ENCODE measurements at regions not wholly inside any gene's neighbourhood (a gene's known extent, or its start where the extent isn't known, plus 50 kb on each side); places are given as distances from the start of the nearest gene placed in this dataset.
"Not testable (repeated sequence)": the region's sequence is repeated elsewhere in the genome, so short reads cannot be mapped to it uniquely, and the experiment has no call there.

DNA sequence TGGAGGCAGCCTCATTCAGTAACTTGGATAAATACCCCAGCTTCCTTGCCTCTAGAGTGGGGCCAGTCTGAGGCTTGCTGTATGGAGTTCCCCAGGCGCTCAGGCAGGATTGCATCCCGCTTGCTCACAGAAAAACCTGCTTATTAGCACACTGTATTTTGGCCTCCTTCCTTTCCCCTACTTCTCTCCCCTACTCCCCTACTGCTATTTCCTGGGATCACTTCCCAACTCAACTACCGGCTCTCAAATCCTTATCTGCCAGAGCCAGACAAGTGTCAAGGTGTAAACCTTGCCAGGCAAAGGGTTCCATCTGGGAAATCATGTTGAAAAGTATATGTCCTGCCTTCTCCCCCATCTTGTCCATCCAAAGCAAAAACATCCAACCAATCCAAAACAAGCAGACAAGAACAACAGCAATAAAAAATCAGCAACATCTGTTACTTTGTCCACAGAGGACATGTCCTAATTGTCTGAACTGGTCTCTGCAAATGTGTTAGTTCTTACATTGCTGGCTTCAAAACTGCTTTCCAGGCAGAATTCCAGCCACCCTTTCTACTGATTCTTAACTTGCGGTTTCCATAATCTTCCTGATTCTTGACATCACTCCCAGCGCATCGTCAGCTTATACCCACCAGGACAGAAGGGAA is 164.1 kb upstream of the SEMA6A start:
- POLR2A ChIA-PET: no interaction called here
- CTCF ChIA-PET: no interaction called here
- Mint-ChIP-seq H3K36me3 (ENCODE audit: low read depth) (no peaks in the 10 kb centered on the region), H3K9me3 (peaks cover 3% of the 10 kb centered on the region), H3K27ac (no peak overlapping the region), H3K4me3 (no peak overlapping the region), H3K4me1 (no peaks in the 10 kb centered on the region), H3K27me3 (no peaks in the 10 kb centered on the region)
- no peak for DNase-seq

DNA sequence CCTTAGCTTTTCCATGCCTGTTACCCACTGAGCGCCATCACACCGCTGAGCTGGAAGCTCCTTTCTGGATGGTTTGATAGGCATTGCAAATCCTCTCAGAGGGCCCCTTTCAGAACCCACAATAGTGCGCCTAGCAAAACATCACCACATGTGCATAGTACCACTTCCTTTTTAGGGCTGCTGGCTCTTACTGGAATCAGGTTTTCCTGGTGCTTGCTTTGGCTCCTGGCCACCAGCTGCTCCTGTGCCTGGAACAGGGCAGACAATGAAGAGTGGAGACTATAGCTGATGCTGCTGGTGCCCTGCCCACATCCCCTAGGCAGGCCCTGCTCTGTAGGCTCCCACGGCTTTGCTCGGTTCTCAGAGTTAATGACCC is 163.6 kb upstream of the SEMA6A start:
- Mint-ChIP-seq H3K4me3 (no peak overlapping the region), H3K36me3 (ENCODE audit: low read depth) (no peaks in the 10 kb centered on the region), H3K9me3 (no peaks in the 10 kb centered on the region), H3K27me3 (no peaks in the 10 kb centered on the region), H3K27ac (no peak overlapping the region), H3K4me1 (no peaks in the 10 kb centered on the region)
- no peak for DNase-seq
- CTCF ChIA-PET: no interaction called here
- POLR2A ChIA-PET: no interaction called here

DNA sequence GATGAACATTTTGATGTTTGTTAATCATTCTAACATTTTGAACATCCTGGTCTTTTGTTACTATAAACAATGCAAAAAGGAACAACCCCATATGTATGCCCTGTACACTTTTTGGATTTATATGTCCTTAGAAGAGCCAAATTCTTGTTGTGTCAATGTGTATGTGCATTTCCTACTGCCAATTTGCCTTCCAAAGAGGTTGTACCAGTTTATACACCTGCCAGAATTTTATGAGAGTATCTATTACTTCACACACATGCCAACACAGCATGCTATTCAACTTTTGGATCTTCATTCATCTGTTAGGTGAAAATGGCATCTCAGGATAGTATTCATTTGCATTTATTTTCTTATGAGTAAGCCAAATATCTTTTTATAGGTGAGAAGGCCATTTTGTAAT is 162.0 kb upstream of the SEMA6A start:
- DNase-seq: no peak
- Mint-ChIP-seq H3K27ac (no peak overlapping the region), H3K9me3 (no peaks in the 10 kb centered on the region), H3K36me3 (ENCODE audit: low read depth) (no peaks in the 10 kb centered on the region), H3K4me1 (no peaks in the 10 kb centered on the region), H3K27me3 (no peaks in the 10 kb centered on the region), H3K4me3 (no peak overlapping the region)
- CTCF ChIA-PET: no interaction called here
- POLR2A ChIA-PET: no interaction called here

DNA sequence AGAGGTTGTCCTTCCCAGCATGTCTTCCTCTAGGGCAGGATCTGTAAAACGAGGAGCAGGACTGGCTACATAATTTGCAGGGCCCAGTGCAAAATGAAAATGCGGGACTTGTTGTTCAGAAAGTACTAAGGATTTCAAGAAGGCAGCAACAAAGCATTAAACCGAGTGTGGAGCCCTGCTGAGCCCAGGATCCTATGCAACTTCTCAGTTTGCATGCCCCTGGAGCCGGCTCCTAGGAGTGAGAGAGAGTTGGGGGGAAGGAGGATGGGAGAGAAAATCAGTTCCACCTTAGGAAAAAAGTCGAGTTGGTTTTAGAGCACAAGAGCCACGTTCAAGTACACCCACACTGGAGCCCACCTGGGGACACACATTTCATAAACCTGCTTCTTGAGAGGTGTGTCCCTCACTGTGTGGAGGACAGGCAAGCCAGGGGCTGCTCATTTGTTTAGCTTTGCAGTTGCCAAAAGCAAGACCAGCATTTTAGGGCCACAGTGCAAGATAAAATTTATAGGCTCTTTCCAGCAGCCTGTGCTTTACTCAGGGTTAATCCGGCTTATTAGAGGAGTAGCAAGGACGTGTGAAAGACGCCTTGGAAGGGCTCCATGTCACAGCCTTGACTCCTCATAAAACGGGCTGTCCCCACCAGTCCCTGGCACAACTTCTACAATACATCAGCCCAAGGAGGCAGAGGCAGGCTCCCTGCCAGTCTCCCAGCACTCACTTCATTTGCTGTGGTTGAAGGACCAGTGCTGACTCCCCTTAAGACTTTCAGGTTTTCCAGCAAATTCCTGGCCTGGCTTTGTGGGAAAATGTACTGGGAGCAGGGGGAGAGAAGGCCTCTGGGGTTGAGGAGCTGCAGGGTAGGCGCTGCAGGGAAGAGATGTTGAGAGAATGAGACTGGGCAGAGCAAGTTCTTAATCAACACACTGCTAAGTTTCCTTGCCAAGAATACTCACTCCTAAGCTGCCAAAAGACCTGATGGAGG is 159.7 kb upstream of the SEMA6A start:
- POLR2A ChIA-PET: no interaction called here
- no peaks in the 10 kb centered on the region for H3K27me3 Mint-ChIP-seq
- no peaks in the 10 kb centered on the region for H3K36me3 Mint-ChIP-seq (ENCODE audit: low read depth)
- CTCF ChIA-PET: no interaction called here
- H3K4me3 Mint-ChIP-seq: no peak overlapping the region
- H3K9me3 Mint-ChIP-seq: no peaks in the 10 kb centered on the region
- H3K4me1 Mint-ChIP-seq: no peaks in the 10 kb centered on the region
- no peak for DNase-seq
- H3K27ac Mint-ChIP-seq: no peak overlapping the region

DNA sequence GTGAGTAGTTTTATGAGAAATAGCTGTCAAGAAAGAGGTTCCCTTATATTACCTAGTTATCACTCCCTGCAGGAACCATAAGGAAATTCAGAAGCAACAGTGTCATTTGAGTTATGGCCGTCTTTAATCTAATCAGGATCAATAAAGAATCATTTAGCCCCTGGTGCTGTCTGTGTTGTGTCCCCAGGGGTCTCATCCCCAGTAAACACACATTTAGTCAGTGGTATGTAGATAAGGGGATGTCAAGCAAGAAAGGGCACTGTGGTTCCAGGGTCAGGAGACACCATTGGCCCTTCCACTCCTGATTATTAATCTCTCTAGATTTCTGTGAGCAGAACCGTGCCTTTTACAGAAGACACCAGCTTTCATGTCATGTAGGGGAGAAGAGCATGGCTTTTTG is 158.0 kb upstream of the SEMA6A start:
- Mint-ChIP-seq H3K9me3 (no peaks in the 10 kb centered on the region), H3K36me3 (ENCODE audit: low read depth) (no peaks in the 10 kb centered on the region), H3K27ac (no peak overlapping the region), H3K4me1 (no peaks in the 10 kb centered on the region), H3K27me3 (no peaks in the 10 kb centered on the region), H3K4me3 (no peak overlapping the region)
- ChIA-PET POLR2A (no interaction called here), CTCF (no interaction called here)
- DNase-seq: no peak

DNA sequence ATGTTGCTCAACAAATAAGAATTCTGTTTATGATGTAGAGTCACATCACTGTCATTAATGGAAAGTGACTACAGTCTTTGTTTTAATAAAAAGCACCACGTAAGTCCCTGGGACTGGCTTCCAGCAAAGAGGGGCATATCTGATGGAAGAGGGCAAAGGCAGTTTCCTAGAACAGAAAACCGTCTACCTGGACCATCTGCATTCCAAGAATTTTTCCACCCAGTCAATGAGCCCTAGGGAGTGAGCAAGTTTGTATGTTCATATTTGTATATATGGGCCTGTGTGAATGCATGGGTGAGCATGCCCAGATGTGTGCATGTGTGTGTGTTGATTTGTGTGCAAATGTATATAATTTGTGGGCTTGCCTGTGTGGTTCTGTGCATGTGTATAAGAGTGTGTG is 156.8 kb upstream of the SEMA6A start:
- POLR2A ChIA-PET: no interaction called here
- Mint-ChIP-seq H3K4me3 (no peak overlapping the region), H3K36me3 (ENCODE audit: low read depth) (no peaks in the 10 kb centered on the region), H3K27ac (no peak overlapping the region), H3K4me1 (no peaks in the 10 kb centered on the region), H3K27me3 (no peaks in the 10 kb centered on the region), H3K9me3 (no peaks in the 10 kb centered on the region)
- CTCF ChIA-PET: no interaction called here
- no peak for DNase-seq

DNA sequence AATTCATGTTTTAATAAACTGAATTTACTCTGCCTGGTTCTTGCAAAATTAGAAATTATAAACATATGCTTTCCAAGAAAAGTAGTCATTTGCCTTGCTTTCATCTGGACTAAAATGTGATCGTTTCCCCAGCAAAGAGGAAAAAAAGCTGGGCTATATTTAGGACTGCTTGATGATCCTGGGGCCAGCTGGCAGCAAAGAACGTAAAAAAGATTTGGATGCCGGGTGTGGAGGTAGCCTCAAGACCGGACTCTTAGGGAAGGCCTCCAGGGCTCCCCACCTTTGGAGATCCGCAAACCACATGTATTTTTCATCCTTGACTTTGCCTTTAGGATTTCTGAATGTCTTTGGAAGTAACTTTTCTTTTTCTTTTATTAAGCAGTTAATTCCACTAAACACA is 156.1 kb upstream of the SEMA6A start:
- Mint-ChIP-seq H3K4me1 (no peaks in the 10 kb centered on the region), H3K9me3 (no peaks in the 10 kb centered on the region), H3K4me3 (no peak overlapping the region), H3K27me3 (no peaks in the 10 kb centered on the region), H3K36me3 (ENCODE audit: low read depth) (no peaks in the 10 kb centered on the region), H3K27ac (no peak overlapping the region)
- ChIA-PET POLR2A (no interaction called here), CTCF (no interaction called here)
- DNase-seq: no peak

DNA sequence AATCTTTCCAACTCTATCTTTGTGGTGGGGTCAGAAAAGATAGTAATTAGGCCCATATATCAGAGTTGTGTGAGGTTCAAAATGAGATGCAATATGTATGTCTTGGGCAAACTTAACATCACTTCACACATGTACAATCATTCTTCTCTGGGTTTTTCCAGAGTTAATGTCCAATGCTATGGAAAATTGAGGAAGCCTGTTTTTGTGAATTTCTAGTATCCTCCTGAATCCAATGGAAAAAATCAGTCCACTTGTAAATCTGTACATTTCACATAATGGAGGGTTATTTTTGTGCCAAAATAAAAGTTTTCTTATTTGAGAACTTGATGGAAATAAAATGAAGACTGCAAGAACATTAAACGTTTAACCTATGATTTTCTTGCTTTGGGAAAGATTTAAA is 155.6 kb upstream of the SEMA6A start:
- no peak overlapping the region for H3K27ac Mint-ChIP-seq
- no peaks in the 10 kb centered on the region for H3K27me3 Mint-ChIP-seq
- no peak for DNase-seq
- no peak overlapping the region for H3K4me3 Mint-ChIP-seq
- H3K4me1 Mint-ChIP-seq: no peaks in the 10 kb centered on the region
- H3K9me3 Mint-ChIP-seq: no peaks in the 10 kb centered on the region
- CTCF ChIA-PET: no interaction called here
- POLR2A ChIA-PET: no interaction called here
- H3K36me3 Mint-ChIP-seq (ENCODE audit: low read depth): no peaks in the 10 kb centered on the region

DNA sequence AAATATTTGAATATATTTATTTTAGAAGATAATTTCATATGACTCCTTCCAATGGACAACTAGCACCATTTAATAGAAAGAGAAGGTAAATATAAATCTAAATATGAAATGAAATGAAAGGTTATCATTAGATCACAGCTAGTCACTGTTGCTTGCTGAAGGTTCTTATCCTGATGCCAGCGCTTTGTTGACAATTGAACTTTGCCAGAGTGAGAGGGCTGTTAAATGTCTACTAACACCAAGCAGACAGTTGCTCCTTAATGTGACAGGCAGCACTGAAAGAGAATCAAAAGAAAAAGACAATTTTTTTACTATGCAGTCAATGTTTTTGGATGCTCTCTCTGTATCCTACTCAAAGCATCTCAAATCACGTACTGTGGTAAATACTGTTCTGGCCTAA is 152.6 kb upstream of the SEMA6A start:
- H3K27me3 Mint-ChIP-seq: no peaks in the 10 kb centered on the region
- no peaks in the 10 kb centered on the region for H3K36me3 Mint-ChIP-seq (ENCODE audit: low read depth)
- no peak for DNase-seq
- no peaks in the 10 kb centered on the region for H3K9me3 Mint-ChIP-seq
- no peak overlapping the region for H3K4me3 Mint-ChIP-seq
- H3K4me1 Mint-ChIP-seq: no peaks in the 10 kb centered on the region
- no peak overlapping the region for H3K27ac Mint-ChIP-seq
- CTCF ChIA-PET: no interaction called here
- POLR2A ChIA-PET: no interaction called here

DNA sequence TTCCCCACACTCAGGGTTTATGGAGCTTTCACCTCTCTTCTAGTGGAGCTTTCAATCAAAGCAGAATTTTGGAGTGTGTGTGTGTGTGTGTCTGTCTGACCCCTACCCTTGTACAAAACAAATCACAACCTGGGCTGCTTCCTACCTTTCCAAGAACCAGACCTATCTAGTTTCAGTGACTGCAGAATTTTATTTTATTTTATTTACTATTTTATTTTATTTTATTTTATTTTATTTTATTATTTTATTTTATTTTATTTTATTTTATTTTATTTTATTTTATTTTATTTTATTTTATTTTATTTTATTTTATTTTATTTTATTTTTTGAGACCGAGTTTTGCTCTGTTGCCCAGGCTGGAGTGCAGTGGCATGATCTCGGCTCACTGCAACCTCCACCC is 151.6 kb upstream of the SEMA6A start:
- CTCF ChIA-PET; DNase-seq; POLR2A ChIA-PET; H3K27ac Mint-ChIP-seq; H3K4me1 Mint-ChIP-seq; H3K4me3 Mint-ChIP-seq; H3K9me3 Mint-ChIP-seq; H3K27me3 Mint-ChIP-seq; H3K36me3 Mint-ChIP-seq (ENCODE audit: low read depth): not testable (repeated sequence)

DNA sequence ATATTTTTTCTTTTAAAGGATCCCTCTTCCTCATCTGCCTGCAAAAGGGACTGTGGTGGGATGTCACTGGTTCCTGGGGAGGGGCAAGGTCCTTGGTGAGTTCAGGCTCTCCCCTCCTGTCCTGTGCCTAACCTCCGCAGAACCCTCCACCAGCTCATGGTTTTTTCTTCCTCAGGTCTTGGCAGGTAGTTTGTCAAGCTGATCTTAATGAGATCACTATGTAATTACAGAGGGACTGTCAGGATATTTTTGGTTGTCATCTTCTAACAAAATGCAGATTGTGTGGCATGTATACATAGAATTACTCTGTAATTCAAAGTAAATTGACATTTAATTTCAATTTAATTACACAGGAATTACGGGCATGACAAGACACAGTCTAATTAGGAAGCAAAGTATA is 150.3 kb upstream of the SEMA6A start:
- no peaks in the 10 kb centered on the region for H3K27me3 Mint-ChIP-seq
- no peaks in the 10 kb centered on the region for H3K36me3 Mint-ChIP-seq (ENCODE audit: low read depth)

DNA sequence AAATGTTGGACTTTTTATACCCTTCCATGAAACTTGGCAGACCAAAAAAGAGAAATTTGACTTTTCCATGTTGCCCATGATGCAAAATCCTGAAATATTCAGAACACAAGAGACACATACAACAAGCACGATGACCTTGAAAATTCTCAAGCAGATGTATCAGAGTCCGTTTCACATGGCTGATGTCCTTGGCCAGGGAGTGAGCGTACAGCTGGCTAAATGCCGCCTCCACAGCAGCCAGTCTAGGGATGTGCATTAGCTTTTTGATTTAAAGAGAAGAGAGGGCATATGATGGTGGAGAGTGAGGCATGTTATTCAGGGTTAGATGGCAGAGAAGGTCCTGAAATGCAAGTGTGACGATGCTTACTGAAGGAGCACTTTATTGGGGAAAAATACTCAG is 148.0 kb upstream of the SEMA6A start:
- Mint-ChIP-seq H3K4me1 (no peaks in the 10 kb centered on the region), H3K27me3 (no peaks in the 10 kb centered on the region), H3K36me3 (ENCODE audit: low read depth) (no peaks in the 10 kb centered on the region), H3K4me3 (no peak overlapping the region), H3K9me3 (no peaks in the 10 kb centered on the region), H3K27ac (no peak overlapping the region)
- ChIA-PET POLR2A (no interaction called here), CTCF (no interaction called here)
- DNase-seq: no peak

More for the DNA sequence above, 150.3 kb upstream of the SEMA6A start:
- CTCF ChIA-PET: no interaction called here
- no peaks in the 10 kb centered on the region for H3K9me3 Mint-ChIP-seq
- DNase-seq: no peak
- no peak overlapping the region for H3K27ac Mint-ChIP-seq
- POLR2A ChIA-PET: no interaction called here
- H3K4me1 Mint-ChIP-seq: no peaks in the 10 kb centered on the region
- H3K4me3 Mint-ChIP-seq: no peak overlapping the region

DNA sequence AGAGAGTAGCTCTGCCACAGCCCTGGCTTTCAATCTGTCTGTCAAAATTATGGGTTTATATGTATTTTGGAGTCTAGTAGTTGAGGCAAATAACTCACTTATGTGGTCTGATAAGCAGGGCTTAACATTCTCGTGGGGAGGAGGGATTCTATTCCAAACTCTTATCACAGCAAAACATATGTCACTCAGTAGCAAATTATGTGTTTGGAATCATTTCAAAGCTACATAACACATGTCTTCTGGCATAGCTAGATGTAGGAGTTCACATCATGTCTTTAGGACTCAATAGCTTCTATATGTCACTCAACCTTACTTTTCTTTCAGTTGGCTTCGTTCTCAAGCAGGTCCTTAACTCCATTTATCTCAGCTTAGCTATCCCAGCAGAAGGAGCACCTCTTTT is 144.5 kb upstream of the SEMA6A start:
- H3K36me3 Mint-ChIP-seq (ENCODE audit: low read depth): no peaks in the 10 kb centered on the region
- POLR2A ChIA-PET: no interaction called here
- CTCF ChIA-PET: no interaction called here
- H3K27ac Mint-ChIP-seq: no peak overlapping the region
- no peak for DNase-seq
- no peak overlapping the region for H3K4me3 Mint-ChIP-seq
- no peaks in the 10 kb centered on the region for H3K4me1 Mint-ChIP-seq
- H3K27me3 Mint-ChIP-seq: no peaks in the 10 kb centered on the region
- no peaks in the 10 kb centered on the region for H3K9me3 Mint-ChIP-seq

DNA sequence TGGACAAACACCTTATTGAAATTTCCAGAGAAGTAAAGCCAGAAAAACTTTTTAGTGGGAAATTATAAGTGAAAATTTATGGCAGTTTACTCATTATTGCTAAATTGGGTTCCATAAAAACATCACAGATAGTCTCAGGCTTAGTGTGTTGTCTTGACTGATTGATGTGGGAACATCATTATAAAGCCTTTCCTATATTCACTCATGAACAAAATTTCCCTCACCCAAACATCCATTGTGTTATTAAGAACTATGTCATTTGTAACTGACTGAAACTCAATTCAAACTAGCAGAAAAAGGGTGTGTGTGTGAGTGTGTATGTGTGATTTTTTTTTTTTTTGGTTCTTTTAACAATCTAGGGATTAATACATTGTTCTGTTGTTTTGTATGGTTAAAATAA is 143.7 kb upstream of the SEMA6A start:
- Mint-ChIP-seq H3K27me3 (no peaks in the 10 kb centered on the region), H3K36me3 (ENCODE audit: low read depth) (no peaks in the 10 kb centered on the region), H3K27ac (no peak overlapping the region), H3K4me1 (no peaks in the 10 kb centered on the region), H3K4me3 (no peak overlapping the region), H3K9me3 (no peaks in the 10 kb centered on the region)
- CTCF ChIA-PET: no interaction called here
- POLR2A ChIA-PET: no interaction called here
- DNase-seq: no peak
